GM19395 (cell line): ENCODE measurements at regions not wholly inside any gene's neighbourhood (a gene's known extent, or its start where the extent isn't known, plus 50 kb on each side); places are given as distances from the start of the nearest gene placed in this dataset.
"Not testable (repeated sequence)": the region's sequence is repeated elsewhere in the genome, so short reads cannot be mapped to it uniquely, and the experiment has no call there.

Experiments
- ATAC-seq: cut with Tn5 transposase; IDR thresholded peaks from one replicate; pipeline ENCODE4 v1.9.1; 2021; ENCODE audit warnings: mild to moderate bottlenecking, moderate library complexity; ENCODE audit not compliant: unreplicated experiment

DNA sequence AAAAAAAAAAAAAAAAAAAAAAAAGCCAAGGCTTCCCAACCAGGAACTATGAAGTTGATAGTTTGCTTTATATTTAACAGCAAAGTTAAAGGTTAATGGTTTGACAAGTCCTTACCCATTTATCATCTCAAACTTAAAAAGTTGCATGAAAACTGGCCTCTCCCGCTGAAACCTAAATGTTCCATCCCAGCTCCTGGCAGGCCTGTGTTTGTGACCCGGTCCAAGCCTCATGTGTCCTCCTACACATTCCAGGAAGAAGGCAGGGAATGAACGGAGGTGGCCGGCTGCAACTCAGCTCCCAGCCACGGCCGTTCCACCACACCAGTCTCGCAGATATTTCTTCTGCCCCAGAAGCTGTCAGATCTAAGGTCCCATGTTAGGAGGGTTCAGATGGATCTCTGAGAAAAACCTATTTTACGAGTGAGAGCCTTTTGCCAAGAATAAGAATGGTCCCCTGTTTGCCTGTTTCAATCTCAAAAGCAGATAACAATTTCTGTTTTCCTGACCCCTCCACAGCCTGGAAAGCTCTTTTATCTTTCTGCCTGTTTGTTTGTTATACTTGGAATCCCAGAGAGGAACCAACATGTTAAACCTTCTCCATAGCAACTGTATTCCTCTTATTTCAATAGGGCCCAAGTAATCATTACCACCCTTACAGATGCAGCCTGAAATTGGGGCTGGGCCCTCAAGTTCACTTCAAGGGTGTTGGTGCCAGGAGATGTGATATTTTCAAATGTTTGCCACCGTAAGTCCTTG, 56.5 kb downstream of the KCTD12 start:
- no peak for ATAC-seq

DNA sequence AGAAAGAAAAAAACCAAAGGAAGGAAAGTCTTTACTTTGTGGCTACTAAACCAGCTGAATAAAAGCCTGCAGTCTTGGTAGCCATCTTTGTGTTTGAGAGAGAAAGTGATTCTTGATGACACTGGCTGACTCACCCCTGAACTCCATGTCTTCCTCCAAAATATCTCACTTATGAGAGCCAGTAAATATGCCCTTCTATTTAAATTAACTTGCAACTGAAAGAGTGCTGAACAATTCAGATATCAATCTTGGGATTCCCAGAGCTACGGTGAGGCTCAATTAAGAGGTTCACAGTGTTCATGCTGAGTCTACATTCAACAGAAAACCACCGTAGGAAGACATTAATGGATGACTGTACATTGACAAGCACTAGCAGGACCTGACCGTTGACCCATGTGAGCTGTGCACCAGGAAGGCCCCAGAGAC, 57.9 kb downstream of the KCTD12 start:
- ATAC-seq, result peak; percentile 56

DNA sequence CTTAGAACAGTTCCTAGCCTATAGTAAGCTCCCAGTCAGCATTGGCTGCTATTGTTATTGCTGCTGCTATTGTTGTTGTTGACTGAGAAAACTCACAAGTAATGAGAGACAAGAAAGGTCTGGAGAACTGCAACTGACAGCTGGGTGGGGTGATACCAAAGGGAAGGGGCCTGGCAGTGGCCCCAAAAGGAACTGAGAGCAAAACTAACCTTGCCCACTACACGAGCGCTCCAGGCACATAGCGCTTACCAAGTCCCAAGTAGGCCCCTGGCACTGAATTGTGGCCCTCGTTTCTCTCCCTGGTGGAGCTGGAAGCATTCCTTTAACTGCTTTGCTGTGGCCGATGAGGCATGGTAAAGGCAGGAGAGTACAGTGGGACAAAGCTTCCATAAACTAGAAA, 59.7 kb downstream of the KCTD12 start:
- ATAC-seq, result no peak

DNA sequence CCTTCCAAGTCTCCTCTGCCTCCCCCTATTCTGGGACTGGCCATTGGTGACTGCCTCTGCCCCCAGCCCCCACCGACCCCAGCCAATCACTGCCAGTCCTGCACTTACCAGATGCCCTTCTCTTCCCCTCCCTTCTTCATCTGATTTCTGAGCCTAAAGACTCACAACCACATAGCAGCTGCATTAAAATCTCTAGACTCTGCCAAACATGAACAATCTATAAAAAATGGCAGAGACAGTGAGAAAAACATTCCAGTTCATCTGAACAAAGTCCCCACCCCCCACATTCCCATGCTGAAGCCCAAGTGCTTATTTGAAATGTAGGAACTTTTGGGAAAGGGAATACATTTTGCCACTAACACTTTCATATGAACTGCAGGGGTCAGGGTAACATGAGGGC, 60.8 kb downstream of the KCTD12 start:
- ATAC-seq, result no peak

DNA sequence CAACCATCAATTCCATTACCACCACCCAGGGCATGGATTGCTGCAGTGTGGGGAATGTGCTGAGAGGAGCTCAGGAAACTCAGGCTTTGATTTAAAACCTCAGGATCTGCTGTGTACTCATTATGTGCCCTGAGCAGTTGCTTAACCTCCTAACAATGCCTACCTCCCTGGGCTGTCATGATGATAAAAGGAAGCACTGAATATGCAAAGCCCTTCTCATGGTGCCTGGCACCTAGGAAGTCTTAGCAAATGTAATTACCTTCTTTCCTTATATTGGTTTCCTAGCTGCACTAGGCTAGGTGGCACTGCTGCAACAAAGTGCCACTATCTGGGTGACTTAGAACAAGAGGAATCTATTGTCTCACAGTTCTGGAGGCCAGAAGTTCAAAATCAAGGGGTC, 62.2 kb downstream of the KCTD12 start:
- no peak for ATAC-seq

DNA sequence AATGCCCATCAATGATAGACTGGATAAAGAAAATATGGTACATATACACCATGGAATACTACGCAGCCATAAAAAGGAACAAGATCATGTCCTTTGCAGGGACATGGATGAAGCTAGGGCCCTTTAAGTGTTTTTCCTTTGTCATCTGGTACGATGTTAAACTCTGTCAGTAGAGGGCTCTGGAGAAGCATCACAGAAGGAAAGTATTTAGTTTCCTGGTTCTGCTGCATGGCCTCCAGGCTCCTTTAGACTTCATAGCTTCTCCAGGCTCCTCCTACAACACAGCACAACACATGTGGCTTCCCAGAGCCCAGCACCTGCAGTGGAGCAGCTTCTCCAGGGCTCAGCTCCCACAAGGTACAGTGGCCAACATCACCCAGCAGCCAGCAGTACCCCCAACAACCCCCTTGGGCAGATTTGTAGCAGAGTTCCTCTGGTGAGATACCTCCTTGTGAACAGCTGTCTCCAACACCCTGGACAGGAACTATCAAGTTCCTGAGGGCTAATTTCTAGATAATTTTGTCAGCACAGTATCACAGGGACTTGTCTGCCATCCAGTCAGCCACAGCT, 63.4 kb downstream of the KCTD12 start:
- peak; percentile 49 for ATAC-seq

DNA sequence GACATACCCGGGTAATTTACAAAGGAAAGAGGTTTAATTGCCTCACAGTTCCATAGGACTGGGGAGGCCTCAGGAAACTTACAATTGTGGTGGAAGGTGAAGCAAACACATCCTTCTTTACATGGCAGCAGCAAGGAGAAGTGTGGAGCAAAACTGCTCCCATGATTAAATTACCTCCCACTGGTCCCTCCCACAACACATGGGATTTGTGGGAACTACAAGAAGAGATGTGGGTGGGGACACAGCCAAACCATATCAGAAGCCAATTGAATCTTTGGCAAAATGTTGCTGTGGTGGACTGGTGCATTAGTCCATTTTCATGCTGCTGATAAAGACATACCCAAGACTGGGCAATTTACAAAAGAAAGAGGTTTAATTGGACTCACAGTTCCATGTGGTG, 65.0 kb downstream of the KCTD12 start:
- ATAC-seq, result not testable (repeated sequence)

DNA sequence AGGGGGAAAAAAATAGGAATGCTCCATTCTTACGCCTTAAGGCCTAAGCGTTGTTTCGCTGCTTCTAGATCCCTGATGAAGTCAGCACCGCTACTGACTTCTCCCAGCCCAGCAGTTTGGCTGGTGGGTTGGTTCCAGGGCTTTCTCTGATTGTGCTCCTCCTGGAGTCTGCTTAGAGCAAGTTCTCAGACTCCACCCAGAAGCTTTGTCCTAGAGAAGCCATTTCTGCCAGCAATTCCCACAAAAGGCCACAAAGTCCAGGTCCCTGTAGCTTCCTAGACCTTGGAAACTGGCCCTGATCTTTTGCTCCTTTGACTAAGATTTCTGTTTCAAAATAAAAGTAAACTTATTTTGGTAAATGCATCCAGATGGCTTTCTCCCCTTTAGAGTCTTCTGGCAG, 65.4 kb downstream of the KCTD12 start:
- no peak for ATAC-seq

DNA sequence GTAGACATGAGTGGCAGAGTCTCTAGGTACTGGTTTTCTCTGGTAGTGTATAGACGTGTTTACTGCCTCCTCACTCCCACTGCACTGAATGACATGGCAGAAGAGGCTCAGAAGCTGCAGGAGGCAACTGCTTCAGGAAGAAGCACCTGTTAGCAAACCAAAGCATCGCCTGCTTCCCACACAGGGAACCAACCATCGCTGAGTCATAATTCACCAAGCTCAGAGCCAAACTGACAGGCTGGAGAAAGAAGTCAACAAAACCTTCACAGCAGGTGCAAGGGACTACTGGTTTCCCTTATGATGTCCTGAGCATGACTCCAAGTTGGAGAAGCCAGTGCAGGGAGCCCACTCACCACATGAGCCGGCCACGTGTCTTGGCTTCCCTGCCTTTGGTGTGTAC, 69.8 kb downstream of the KCTD12 start:
- ATAC-seq, result no peak

DNA sequence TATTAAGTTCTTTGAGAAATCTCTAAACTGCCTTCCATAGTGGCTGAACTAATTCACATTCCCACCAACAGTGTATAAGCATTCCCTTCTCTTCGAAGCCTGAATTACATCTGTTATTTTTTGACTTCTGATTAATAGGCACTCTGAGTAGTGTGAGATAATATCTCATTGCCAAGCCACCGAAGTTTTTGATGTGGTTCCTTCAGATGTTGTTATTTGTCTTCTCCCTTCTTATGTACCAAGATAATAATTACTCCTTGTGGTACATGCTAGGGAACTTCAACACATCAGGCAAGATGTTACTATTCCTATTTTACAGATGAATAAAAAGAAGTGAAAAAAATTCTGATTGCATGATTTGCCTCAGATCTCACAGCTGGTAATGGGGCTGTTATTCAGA, 70.9 kb downstream of the KCTD12 start:
- ATAC-seq, result no peak

DNA sequence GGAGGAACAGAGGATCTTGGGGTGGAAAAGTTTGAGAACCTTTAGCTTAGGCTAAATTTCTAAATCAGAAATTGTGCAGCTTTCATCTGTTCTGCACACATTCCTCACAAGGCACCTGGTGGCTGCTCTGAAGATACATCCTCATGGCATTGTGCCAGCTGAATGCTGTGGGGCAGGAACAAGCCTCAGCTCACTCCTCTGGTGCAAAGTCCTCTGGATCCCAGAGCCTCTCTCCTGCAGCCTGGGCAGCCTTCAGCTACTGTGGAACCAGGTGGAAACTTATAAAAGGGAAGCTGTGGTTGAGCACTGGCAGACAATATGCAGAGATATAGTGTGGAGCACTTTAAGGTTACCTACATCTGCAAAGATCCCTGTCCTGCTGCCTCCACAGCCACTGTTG, 72.3 kb downstream of the KCTD12 start:
- no peak for ATAC-seq

DNA sequence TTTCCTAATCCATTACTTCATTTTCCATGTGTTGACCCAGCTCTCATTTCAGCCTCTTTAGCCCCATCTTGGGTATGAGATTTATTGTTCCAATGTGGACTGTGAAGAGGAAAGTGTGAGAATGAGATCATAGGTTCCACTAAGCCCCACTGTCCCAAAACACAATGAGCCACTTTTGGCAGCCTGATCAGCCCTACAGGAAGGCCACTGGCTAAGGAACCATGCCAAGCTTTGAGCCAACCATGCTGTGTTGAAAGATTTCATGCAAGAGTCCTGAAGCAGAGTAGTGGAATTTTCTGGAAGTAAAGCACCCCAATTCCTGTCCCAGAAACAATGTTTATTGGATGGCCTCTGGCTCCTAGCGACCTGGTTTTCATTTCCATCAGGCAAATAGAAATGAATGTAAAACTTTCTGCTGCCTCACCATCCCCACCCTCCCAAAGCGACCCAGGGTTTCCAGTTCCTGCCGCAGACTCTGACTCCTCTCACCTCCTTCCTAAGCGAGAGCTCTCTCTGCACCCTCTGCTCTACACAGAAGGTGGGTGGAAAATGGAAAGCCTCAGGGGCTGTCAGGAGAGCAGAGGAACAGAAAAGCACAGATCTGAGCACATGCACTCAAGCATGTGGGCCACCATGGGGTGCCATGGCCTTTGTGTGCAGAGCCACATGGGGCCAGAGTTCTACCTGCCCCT, 73.1 kb downstream of the KCTD12 start:
- no peak for ATAC-seq

DNA sequence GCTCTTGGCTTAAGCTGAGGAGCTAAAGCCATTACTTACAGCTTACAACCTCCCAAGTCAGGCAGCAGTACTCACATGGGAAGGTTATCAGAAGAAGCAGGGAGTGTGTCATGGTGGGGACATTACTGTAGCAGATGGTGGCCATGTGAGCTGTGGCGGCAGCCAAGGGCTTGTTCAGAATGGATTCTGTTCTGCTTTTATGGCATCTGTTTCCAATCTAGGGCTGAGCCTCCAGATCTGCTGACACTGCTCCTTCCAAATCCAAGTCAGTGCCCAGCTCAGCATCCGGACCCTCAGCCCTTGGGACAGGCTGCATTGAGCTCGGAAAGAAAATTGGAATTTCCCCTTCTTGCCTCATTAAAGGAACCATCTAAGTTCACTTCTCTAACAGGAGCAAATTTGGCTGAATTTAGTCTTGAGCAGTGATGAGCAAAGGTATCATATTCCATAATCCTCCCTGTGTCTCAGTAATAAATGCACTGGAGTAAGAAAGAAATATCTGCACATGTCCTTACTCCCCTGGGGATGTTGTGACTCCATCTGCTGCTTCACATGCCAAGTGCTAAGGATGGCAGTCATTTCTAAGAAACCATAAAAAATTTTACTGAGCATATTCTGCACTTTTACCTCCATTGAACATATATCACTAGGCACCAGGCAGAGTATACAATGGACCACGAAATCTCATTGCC, 73.9 kb downstream of the KCTD12 start:
- ATAC-seq, result no peak

DNA sequence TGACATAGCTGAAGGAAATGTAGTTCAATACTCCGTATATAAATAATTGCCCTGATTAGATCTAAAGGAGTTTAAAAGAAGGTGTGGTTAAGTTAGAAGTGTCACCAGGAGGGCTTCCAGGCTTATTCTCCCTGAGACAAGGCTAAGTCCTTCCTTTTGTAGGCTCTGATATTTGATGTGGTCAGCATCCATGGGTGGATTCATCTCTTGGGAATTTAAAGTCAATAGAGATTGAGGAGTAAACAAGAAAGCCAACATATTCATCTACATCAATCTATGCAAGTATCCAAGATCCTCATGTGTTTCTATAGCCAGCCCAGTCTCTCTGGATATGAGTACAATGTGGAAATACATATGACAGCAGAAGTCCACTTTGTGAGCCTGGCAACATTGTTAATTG, 76.8 kb downstream of the KCTD12 start:
- no peak for ATAC-seq

DNA sequence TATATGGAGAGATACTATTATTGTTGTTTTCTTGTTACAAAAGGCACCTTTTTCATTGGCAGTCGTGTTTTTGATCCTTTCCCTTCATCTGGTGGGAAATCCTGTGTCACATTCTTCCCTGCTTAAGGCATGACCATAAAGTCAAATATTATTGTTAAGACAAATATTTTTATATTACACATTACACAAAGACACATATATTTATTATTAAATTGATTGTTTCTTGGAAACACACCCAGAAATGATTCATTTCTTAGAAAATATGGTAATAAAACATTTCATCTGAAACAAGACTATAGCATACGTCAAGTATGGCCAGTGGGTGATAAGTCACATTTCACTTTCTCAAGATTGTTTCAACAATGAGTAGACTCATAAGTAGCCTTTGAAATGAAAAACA, 77.3 kb downstream of the KCTD12 start:
- ATAC-seq, result no peak

DNA sequence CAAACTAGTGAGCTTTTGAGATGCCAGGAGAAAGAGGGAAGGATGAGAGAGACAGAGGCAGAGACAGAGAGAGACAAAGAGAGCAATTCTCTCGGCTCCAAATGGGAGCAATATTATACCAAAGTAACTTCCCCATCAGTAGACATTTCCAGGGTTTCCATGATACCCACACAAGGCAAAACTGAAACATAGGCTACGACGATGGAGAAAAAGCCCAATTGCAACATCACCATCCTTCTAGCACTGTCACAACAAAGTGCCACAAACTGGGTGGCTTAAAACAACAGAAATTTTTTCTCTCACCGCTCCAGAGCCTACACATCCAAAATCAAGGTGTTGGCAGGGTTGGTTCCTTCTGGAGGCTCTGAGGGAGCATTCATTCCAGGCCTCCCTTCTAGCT, 81.4 kb downstream of the KCTD12 start:
- no peak for ATAC-seq

DNA sequence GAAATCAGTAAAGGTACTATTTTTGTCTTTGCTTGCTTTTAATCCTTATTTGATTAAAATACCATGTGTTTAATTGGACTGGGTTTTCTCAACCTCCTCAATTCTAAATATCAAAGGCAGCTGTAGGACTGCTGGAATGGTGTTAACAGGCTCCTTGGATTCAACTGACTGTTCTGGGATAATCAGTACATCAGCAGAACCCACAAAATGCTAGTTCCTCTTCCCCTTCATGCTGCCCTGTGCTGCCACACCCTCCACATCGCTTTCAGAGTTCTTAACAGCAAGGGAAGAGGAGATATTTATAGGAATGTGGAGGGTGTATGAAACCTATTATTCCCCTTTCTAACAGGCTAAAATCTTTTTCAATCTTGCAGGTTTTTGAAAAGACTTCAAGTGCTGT, 82.4 kb downstream of the KCTD12 start:
- ATAC-seq, result no peak

DNA sequence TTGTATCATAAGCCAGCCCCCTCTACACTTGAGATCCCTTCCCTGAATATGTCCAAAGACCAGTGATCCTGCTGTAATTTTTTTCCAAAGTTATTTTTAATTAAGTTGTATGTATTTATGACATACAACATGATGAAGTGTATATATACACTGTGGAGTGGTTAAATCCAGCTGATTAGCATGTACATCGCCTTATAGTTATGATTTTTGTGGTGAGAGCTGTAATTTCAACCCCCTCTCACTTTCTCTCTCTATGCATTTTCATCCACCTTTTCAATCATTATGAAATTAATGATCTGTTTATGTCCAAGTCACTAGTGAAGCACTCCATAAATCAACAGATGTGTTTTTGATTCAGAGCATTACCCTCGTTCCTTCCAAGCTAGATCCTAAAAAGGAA, 85.3 kb downstream of the KCTD12 start:
- ATAC-seq, result no peak

DNA sequence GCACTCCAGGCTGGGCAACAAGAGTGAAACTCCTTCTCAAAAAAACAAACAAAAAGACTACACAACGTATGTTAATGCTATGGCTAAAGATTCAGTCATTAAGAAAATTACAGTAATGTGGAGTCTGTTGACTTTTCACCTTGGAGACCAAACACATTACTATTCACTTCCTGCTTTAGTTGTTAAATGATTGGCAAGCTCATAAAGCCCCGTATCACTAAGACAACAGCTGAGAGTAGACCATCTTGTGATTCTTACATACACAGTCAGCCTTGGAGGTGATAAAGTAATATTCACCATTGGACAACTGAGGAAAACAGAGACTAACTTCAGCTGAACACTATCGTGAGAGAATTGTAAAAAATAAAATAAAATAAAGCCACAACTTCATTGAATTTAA, 86.5 kb downstream of the KCTD12 start:
- no peak for ATAC-seq

DNA sequence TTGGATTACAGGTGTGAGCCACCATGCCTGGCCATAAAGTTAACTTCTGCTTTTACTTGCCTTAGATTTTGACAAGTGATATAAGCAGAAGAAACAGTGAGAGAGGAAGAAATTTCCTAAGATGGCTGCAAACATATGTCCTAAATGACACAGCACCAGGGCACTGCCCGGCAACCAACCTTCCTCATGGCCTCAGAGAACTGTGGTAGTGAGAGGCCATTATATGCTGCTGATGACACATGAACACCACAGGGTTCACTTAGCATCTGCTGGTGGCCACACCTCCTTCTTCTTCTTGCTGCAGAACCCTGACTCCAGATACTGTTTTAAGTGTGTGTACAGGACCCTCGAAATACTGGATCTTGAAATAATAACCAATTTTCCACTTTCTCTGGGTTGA, 88.2 kb downstream of the KCTD12 start:
- no peak for ATAC-seq

DNA sequence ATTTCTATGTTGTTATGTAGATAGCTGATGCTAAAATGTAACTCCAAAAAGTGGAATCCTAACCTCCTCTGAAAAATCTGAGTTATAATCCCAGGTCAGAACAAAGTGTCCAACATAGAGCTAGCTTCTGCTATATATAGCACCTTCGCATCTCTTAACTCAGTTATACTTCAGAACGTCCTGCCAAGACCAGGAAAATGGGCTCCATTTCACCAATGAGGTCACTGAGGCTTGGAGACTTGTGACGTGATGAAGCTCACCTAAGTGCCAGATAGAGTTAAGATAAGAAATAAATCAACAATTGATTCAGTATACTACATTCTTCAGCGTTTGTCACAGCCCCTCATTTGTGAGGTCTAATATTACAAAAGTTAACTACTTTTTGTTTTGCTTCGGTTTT, 88.8 kb downstream of the KCTD12 start:
- no peak for ATAC-seq

DNA sequence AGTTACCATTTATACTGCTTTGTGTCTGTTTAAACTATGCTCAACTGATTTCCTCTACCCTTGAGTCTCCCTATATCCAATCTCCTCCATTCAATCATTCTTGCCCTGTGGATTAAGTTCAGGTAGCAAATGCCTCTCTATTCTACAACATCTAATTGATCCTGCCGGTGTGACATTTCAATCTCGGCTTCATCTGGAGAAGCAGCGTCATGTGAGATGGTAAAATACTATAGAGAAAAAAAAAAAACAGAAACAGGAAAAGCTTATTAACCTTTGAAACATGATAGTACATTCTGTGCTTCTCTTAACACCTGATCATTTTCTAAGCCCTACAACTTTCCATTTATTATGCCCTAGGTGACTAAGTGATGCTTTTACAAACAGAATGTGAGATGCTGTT, 89.4 kb downstream of the KCTD12 start:
- ATAC-seq, result no peak
